ENCODE measurements at regions not wholly inside any gene's neighbourhood (a gene's known extent, or its start where the extent isn't known, plus 50 kb on each side); places are given as distances from the start of the nearest gene placed in this dataset.
"Not testable (repeated sequence)": the region's sequence is repeated elsewhere in the genome, so short reads cannot be mapped to it uniquely, and the experiment has no call there.

DNA sequence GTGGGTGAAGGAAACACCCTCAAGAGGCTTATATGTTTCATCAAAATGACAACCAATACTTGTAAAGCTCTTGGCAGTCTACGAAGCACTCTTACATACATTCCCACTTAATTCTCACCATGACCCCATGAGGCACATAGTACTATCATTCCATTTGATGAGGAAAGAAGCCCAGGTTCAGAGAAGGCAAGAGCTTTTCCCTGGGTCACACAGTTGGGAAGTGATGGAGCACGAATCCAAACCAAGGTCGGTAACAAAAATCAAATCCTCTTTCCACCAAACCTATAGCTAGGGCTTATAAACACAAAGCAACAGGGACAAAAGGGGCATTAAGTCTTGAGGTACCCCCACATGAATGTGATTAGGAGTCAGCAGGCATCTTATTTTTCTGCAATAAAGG lies 187.1 kb downstream of the UACA start:
- DNase-seq, result no peak

DNA sequence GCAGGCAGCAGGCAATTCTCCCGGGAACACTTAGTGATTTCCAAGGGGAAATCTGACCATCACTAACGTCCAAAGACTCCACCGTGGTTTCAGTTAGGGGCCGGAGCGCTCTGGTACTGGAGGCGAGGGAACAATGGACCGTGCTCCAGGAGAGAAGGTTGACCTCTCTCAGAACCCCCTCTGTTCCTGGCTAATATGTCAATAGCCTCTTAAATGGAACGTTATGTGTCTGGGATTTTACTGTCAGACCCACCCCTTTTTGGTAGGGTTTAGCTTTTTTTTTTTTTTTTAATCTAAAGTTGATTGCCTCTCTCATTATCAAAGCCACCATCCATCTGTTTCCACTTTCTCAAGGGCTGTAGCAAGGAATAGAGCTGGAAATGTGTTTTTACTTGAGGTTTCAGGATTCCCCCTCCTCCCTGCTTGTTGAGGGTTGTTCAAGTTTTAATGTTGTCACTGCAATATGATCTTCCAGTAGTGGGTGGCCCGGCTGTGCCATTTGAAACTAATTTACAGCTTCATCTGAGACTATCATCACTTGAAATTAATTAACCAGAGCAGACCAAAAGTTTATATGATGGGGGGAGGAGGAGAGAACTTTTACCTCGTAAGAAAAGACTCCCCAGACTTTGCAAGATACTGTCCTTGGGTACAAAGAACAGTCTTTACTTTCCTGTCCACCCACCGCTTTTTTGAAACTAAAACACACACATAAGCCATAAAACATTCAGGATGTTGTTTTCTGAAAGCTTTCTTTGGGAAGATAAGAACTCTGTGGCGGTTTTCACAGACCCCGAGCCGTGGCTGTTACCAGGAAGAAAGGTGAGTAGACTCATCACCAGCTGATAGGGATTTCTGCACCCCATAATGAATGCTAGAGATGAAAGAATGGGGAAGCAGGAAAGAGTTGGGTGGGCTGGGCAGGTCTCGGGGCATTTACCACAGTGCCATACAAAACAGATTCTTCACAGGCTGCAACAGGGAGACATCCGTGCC lies 187.8 kb downstream of the UACA start:
- no peak for DNase-seq

DNA sequence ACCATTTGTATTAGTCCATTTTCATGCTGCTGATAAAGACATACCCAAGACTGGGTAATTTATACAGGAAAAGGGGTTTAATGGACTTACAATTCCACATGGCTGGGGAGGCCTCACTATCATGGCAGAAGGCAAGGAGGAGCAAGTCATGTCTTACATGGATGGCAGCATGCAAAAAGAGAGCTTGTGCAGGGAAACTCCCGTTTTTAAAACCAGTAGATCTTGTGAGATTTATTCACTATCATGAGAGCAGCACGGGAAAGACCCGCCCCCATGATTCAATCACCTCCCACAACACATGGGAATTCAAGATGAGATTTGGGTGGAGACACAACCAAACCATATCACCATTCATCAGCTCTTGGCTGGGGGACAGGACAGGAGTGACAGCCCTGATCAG lies 189.0 kb downstream of the UACA start:
- not testable (repeated sequence) for DNase-seq

DNA sequence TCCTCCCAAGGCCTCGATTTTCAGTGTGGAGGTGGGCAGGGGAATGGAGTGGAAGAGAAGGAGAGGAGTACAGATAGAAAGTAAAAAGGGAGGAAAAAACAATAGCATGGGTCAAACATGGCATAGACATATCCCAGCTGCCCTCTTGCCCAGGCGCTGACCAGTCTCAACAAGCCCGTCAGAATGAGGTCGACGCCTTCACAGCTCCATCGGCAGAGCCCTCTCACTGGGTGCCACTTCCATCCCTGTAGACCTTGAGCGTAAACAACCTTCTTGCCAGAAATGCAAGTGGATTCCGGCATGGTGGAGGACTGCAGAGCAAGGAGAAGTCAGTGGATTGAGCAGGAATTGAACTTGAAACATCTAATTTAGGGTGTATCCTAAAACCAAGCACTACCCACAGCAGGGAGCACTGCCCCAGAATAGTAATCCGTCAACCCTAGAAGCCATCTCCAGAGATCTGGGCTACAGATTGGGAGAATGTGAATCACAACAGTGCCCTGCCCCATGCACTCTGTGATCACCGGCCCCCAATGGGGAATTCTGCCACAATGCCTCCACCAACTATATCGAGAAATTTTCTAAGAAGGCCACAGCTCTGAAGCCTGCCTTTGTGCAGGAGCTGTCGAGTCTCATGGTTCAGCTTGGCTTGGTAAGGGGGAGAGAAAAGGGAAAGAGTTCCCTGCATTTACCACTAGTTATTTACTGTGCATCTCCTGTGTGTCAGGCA lies 190.1 kb downstream of the UACA start:
- DNase-seq, result no peak

DNA sequence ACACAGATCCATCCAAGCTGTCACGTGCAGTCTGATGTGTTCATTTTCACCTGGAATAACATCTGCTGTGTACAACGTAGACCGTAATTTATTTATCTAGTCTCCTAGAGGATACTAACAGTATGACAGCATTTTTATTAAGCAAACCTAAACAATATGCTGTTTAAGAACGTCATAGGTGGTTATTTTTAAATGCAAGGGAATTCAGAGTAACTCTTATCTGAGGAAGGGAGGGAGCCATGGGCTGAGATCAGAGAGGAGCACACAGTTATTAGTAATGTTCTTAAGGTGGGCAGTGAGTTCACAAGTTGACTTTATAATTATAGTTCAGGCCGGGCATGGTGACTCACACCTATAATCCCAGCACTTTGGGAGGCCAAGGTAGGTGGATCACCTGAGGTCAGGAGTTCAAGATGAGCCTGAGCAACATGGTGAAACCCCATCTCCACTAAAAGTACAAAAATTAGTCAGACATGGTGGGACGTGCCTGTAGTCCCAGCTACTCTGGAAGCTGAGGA lies 193.6 kb downstream of the UACA start:
- DNase-seq, result no peak

DNA sequence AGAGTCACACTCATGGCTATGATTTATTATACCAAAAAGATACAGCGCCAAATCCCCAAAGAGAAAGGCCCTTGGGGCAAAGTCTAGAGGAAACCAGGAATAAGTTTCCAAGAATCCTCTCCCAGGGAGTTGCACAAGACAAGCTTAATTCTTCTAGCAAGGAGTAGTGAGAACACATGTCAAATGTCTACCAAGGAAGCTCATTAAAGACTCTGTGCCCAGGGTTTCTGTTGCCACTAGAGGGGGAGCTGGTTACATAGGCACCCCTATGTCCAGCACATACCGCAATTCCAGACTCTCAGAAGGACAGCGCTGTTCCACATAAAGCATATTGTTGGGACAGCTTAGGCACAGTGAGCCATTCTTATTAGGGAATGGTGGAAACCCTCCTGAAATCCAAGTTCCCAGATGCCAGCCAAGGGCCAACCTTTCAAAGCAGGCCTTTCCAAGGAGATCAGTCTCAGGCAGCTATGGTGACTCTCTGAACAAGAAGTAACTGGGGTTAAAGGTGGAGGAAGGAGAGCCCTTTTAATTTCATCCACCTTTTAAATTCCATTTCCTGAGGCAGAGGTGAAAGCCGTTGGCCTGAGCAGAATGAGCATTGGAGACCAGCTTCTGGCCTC lies 194.2 kb downstream of the UACA start:
- DNase-seq, result no peak

DNA sequence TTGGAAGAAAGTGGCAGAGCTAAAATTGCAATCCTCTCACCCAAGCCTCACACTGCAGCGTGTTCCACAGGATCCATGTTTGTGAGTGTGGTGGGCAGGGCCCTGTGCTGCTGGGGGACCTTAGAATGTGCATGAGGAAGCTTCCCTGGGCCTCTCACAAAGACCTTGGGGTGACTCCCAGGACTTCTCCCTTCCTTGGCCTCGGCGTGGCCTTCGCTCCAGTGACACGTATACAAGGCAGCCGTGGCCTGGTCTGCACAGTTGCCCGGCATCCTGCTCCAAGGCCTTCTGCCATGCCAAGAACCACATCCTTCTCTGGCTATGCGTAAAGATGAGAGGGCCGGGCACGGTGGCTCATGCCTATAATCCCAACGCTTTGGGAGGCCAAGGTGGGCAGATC lies 196.4 kb downstream of the UACA start:
- DNase-seq, result no peak

DNA sequence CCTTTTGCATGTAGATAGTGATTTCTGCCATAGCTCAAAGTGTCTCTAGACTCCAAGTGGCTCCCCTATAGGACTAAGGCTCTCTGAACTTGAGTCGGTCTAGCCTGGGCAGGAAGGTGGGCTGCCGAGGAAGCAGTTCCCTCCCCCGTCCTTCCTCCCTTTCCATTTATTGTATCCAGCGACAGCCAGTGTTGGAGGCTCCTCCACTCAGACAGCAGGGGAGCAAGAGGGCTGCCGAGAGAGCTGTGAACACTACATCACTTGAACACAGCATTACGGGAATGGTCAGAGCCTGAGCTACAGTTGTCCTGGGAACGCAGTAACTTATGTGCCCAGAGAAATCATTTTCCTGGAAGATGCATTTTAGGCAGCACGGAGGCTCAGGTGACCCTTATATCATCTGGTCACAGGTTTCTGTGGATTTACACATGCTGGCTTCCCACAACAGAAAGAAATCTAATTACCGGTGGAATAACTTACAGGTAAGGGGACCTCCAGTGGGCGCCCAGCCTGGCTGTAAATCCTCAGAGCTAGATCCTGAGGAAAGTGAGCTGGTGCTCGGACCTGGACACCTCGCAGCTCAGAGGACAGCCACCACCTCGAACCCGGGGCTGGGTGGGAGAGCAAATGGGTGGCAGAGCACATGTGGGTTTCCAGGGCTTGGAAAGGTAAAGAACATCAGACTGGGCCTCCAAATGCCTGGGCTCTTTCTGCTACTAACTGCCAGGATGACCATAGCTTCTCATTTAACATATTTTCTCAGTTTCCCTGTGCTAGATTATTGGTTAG lies 197.1 kb downstream of the UACA start:
- DNase-seq, result no peak

DNA sequence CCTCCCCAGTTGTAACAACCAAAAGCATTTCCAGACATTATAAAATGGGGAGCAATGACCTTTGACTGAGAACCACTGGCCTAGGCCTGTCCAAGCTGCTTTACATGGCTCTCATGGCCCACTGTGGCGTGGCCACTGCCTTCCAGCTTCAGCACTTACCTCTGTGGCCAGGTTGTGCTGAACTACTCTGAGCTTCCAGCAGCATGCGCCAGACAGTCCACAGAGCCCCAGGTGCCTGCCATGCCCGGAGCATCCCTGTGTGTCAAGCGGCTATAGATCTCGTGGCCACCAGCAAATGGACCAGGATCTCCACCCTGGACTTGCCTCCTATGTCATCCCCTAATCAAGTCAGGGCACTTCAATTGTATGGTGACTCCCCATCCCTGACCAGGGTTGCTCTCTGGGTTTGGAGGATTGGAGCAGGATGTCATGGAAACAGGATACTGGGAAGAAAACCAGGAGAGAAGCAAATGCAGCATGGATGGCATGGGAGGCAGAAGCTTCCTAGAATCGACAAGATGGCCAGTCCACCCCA lies 199.7 kb downstream of the UACA start:
- no peak for DNase-seq

DNA sequence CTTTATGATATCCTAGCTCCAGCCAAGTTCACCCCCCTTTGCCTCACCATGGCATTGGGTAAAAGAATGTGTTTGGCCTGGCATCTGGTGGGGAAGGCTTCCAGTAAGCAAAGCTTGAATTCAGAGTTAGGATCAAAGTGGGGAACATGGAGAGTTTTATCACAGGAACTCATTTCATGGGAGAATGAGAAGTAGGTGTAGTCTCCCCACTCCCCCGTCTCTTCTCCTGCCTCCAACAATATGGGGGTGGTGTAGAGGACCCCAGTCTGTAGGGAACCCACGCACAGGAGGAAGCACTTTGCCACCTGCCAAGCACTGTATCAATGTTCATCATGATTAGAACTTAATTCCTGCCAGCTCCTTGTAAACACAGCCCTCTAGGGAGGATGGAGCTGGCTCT lies 200.5 kb downstream of the UACA start:
- no peak for DNase-seq

DNA sequence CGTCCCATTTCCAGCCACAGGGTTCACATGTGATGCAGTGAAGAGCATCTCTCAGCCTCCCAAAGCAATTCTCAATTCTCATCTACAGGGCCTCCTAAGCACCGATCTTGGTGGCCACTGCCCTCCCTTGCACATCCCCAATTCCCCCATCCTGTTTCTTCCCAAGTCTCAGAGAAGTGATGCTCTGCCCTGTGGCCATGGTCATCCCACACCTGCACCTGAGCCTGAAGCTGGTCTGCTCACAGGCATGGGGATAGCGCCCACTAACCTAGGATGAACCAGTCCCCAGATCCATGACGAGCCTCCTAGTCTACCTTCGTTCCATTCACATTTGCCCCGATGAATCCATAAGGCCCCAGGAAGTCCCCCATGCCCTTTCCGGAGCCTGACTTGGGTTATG lies 201.5 kb downstream of the UACA start:
- no peak for DNase-seq

DNA sequence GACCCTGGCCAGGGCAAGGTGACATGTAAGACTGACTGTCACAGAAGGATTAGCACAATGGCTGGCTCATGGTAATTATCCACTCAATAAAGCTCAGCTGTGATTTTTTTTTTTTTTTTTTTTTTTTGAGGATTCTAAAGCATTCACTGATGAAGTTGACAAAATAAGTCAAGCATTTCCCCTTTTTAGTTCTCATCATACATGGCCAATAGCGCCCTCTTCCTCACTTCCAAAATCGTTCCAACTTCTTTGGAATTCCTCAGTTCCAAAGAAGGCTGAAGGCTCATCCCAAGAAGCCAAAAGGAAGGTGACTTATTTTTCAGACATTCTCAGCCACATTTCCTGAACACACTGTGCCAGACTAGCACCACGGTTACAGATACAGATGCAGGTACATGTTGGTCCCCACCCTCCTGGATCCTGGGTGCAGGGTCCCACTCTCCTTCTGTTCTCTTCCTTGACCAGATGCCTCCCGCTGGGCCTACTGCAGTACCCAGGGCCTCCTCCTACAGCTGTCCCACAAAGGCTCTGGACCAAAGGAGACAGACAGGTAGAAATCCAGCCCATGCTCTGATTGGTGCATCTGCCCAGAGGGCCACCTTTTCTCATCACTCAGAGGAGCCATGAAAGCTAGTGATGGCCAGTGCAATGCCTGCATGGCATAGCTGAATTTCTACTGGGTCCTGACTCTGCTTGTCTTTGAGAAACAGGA lies 202.6 kb downstream of the UACA start:
- DNase-seq, result no peak

DNA sequence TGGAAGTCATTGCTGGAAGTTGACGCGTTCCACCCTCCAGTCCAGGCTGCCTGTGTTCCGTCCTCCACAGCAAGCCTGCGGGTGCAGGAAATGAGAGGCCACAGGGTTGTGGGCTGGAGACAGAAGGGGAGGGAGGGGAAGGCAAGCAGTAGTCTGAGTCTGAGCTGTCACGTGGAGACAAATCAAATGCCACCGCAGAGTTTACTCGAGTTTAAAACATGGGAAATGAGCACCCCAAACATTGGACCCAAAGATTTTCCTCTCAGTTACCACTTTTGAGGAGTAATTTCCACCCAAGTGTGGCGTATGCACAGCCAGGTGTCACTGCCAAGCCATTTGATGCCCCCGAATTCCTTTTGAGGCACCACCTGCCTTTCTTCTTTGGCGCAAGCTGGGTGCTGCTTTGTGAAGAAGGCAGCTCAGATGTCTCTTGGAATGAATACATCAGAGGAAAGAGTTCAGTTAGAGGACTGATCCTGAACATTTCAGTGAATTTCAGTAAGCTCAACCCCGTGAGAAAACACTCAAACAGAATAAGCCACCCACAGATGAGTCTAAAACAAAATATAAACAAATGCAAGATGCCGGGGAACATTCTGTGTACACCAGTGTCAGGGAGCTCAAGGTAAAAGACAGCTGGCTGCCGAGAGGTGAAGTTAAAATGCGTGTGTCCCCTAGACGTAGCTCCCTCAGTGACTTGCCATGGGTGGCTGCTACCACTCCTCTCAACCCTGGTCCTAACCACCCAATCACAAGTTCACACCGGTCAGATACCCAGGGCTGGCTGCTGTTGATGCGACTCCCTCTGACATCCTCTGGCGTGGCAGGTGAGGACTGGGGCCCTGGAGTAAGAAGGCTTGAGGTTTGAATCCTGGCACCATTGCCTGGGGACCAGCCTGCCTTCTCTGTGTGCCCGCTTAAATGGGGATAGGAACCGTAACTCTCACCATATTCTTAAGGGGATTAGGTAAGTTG lies 203.8 kb downstream of the UACA start:
- DNase-seq, result no peak

DNA sequence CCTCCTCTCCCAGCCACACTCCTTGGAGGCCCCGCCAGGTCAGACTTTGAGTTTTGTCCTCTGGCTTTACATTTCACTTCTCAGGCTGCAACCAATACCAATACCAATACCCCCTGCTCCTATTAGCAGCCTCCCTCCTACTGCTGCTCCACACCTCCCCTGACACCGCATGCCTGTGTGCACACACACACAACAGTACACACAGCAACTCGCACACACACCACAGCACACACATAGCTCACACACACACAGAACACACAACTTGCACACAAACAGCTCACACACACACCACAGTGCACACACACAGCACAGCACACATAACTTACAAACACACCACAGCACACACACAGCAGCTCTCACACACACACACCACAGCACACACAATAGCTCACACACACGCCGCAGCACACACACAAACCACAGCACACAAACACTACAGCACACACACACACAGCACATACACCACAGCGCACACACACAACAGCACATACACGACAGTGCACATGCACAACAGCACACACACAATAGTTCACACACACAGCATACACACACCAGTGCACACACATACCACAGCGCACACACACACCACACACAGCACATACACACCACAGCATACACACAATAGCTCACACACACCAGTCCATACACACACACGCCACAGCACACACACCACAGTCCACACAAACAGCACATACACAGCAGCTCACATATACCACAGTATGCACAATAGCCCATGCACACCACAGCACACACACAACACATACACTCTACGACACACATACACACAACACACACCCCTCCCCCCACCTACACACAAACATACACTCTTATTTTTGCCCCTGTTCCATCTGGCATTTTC lies 204.7 kb downstream of the UACA start:
- DNase-seq, result no peak

DNA sequence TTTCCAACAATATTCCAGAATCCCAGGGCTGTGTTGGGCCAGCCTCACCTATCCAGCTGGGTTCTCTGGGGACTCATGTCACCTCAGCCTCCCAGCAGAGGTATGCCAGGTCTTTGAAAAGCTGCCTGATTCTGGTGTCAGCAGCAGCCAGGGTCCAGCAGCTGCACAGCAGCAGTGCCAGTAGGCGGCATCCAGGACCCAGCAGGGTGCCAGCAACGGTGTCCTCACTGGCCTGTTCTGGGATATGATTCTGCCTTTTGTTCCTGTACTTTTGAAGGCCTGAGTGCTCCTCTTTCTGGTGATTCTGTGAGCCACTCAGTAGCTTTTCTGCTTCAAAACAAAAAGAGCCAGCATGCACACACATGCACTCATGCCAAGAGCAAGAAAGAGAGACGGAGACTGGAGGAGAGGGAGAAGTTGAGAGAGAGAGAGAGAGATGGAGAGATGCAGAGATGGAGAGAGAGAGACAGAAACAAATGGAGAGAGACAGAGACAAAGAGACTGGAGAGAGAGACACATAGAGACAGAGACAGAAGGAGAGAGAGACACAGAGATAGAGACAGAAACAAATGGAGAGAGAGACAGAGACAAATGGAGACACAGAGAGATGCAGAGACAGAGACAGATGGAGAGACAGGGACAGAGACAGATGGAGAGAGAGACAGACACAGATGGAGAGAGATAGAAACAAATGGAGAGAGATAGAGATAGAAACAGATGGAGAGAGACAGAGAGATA lies 205.7 kb downstream of the UACA start:
- DNase-seq, result no peak

DNA sequence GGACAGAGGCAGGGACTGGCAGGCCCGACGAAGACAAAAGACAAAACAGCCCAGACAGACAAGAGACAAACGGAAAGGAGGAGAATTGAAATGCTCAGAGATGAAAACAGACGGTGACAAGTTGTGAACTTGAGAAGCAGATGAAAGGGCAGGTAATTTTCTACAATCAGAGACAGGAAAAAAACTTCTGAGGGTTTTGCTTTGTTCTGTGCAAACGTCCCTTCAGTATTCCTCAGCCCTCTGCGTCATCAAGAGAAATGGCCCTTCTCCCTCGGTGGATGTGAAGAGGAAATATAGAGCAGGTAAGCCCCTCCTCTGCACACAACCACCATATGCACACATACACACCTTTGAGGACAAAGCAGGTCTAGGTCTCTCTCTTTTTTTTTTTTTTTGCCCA lies 206.6 kb downstream of the UACA start:
- DNase-seq, result no peak

DNA sequence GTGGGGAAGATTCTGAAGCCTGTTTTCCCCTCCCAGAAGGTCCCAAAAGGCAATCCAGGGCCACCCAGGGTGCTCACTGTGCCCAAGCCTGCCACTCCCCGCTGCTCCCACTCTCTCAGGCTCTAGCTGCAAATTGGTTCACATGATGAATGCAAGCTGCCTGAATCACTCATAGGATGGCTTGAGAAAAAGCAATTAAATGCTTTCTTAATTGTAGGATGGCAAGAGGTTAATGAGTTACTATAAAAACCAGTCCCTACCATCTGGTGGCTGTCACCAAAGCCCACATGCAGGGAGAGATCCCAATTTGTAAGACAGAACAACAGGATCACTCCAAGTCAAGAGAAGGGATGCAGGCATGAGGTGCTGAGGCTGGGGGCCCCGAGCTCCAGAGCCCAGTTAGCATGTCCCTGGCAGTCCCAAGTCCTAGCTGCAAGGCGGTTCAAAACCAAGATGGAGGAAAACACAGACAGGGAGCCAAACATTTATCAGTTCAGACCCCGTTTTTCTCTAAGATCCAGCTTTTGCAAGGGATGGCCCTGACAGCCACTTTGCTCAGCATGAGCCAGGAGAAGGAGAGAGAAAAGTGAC lies 207.1 kb downstream of the UACA start:
- no peak for DNase-seq

DNA sequence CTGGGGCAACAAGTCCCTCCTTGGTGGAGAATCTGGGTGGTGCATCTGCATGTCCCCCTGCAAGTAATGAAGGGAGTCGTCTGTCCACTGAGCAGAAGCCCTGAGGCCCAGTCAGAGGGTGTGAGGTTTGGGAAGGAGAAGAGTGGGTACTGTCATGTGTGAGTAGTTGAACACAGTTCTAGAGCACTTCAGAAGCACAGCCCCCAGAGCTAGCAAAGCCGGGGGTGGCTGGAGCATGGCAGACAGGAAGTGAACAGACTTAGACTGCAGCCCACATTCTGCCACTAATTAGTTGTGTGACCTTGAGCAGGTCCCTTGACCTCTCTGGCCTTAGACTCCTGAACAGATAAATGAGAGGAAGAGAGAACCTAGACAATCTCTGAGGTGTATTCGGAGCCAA lies 207.6 kb downstream of the UACA start:
- DNase-seq, result no peak
